Lung (tissue), 11 donors: ENCODE measurements at regions not wholly inside any gene's neighbourhood (a gene's known extent, or its start where the extent isn't known, plus 50 kb on each side); places are given as distances from the start of the nearest gene placed in this dataset.

Source experiments
- ATAC-seq: fragments of 200-7000 bp; cut with Tn5 transposase; one replicate; pipeline ENCODE4 v1.9.1; 2020; ENCODE audit warnings: moderate number of reproducible peaks; ENCODE audit not compliant: insufficient read depth, low FRiP score
- DNase-seq, 3 donors: peaks; one replicate each; pipeline ENCODE4 v3.0.0-alpha.2; 2013 to 2017
- H3K27ac ChIP-seq, 2 donors: one replicate each; pipeline ENCODE4 v1.5.1; 2013; ENCODE audit warnings: mild to moderate bottlenecking in 2 of 2, moderate library complexity in 2 of 2, control low read depth in 1 of 2, inconsistent platforms in 1 of 2, low read depth in 1 of 2, low read length in 1 of 2
- H3K27me3 ChIP-seq, 3 donors: one replicate each; pipeline ENCODE4 v1.5.1; 2013; ENCODE audit warnings: low read length in 2 of 3; ENCODE audit not compliant: control insufficient read depth in 3 of 3, insufficient read depth in 3 of 3
- H3K36me3 ChIP-seq, 4 donors: one replicate each; pipeline ENCODE4 v1.5.1; 2013; ENCODE audit warnings: low read length in 4 of 4, mild to moderate bottlenecking in 1 of 4, moderate library complexity in 1 of 4; ENCODE audit not compliant: control insufficient read depth in 4 of 4, insufficient read depth in 4 of 4
- H3K4me1 ChIP-seq, 5 donors: one replicate each; pipeline ENCODE4 v1.5.1; 2013; ENCODE audit warnings: low read length in 5 of 5, mild to moderate bottlenecking in 2 of 5, moderate library complexity in 1 of 5; ENCODE audit not compliant: control insufficient read depth in 5 of 5, insufficient read depth in 5 of 5
- H3K4me3 ChIP-seq: one replicate; pipeline ENCODE4 v1.5.1; 2013; ENCODE audit warnings: mild to moderate bottlenecking, control low read depth, moderate library complexity
- H3K9ac ChIP-seq, 2 donors: one replicate each; pipeline ENCODE4 v1.5.1; 2013; ENCODE audit warnings: low read length in 2 of 2, control low read depth in 1 of 2; ENCODE audit not compliant: insufficient read depth in 1 of 2
- H3K9me3 ChIP-seq, 4 donors: one replicate each; pipeline ENCODE4 v1.5.1; 2013; ENCODE audit warnings: low read length in 3 of 4, mild to moderate bottlenecking in 1 of 4, moderate library complexity in 1 of 4; ENCODE audit not compliant: control insufficient read depth in 4 of 4, insufficient read depth in 3 of 4
- WGBS, 2 donors: extraction: QIAGEN DNeasy Blood & Tissue Kit; methylation state at CpG; one replicate each; pipeline ENCODE4 v1.1.7; 2013; 5-methylcytosine and 5-hydroxymethylcytosine counted together
- TF ChIP-seq, protein P1 (sequence below): IDR thresholded peaks from 2 replicates; pipeline ENCODE4 v1.5.1; 2012; ENCODE audit warnings: mild to moderate bottlenecking; ENCODE audit errors: control extremely low read depth, extremely low read depth
- donor health status: control.
- donor health status: control.
- donor health status: Bipolar disorder and iron deficiency.
- donor health status: healthy.
- donor health status: DM: yes; HTN: yes; CAD: no.

DNA sequence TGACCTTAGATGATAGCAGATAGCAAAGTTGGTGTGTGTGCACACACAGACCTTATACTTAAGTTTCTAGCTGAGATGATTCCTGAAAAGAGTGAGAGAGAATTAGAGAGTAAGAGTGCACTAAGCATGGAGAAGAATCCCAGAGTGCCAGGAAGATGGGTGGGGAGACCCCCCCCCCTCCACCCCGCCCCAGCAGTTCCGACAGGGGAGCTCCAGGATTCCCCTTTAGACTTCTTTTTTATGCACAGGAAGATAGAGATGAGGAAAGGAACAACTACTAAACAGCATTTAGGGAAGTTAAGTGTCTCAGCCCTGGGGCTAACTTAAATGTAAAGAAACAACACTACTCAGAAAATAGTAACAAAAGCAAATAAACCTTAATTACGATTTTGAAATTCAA lies 878.0 kb upstream of the GOT2 start:
- ATAC-seq (no peak), DNase-seq (no peak)
- no peaks in the 10 kb centered on the region for H3K27me3 ChIP-seq
- TF ChIP-seq, protein P1, sequence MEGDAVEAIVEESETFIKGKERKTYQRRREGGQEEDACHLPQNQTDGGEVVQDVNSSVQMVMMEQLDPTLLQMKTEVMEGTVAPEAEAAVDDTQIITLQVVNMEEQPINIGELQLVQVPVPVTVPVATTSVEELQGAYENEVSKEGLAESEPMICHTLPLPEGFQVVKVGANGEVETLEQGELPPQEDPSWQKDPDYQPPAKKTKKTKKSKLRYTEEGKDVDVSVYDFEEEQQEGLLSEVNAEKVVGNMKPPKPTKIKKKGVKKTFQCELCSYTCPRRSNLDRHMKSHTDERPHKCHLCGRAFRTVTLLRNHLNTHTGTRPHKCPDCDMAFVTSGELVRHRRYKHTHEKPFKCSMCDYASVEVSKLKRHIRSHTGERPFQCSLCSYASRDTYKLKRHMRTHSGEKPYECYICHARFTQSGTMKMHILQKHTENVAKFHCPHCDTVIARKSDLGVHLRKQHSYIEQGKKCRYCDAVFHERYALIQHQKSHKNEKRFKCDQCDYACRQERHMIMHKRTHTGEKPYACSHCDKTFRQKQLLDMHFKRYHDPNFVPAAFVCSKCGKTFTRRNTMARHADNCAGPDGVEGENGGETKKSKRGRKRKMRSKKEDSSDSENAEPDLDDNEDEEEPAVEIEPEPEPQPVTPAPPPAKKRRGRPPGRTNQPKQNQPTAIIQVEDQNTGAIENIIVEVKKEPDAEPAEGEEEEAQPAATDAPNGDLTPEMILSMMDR, result no peak
- H3K4me3 ChIP-seq, result no peak overlapping the region
- H3K9me3 ChIP-seq, result no peaks in the 10 kb centered on the region
- WGBS, 2 donors, result 55% methylated on average over 3 of the region's 3 CpGs
- no peak overlapping the region for H3K27ac ChIP-seq
- H3K36me3 ChIP-seq, result no peaks in the 10 kb centered on the region
- H3K9ac ChIP-seq, result no peak overlapping the region
- no peaks in the 10 kb centered on the region for H3K4me1 ChIP-seq

- Histone ChIP-seq H3K9ac (no peak overlapping the region), H3K4me3 (no peak overlapping the region), H3K27ac (no peak overlapping the region), H3K4me1 (no peaks in the 10 kb centered on the region), H3K9me3 (no peaks in the 10 kb centered on the region), H3K27me3 (no peaks in the 10 kb centered on the region), H3K36me3 (no peaks in the 10 kb centered on the region)
- ATAC-seq (no peak), DNase-seq (no peak)
- 64 to 87% methylated on average over 3 of the region's 3 CpGs for WGBS, 2 donors
- TF ChIP-seq, protein P1, result no peak
Measured at GRCh38 chr16:59611556-59611955, 877.4 kb upstream of the GOT2 start.

DNA sequence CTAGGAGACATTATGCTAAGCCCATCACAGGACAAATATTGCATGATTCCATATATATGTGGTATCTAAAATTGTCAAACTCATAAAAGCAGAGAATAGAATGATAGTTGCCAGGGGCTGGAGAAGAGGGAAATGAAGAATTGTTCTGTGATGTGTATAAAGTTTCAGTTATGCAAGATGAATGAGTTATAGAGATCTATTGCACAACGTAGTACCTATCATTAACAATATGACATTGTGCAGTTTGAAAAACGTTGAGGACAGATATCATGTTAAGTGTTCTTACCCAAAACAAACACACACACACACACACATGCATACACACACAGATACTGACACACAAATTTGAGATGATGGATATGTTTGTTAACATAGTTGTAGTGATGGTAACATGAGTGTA lies 871.6 kb upstream of the GOT2 start:
- WGBS, 2 donors, result 54 to 64% methylated on average over 2 of the region's 2 CpGs
- ATAC-seq, result no peak

GRCh38 chr16:59604354-59604753 lies 870.2 kb upstream of the GOT2 start:
- Histone ChIP-seq H3K4me3 (no peak overlapping the region), H3K4me1 (no peaks in the 10 kb centered on the region), H3K9ac (no peak overlapping the region), H3K27me3 (no peaks in the 10 kb centered on the region), H3K27ac (no peak overlapping the region), H3K36me3 (no peaks in the 10 kb centered on the region), H3K9me3 (no peaks in the 10 kb centered on the region)
- DNase-seq, result no peak
- 76 to 84% methylated on average over 1 of the region's 1 CpG for WGBS, 2 donors
- TF ChIP-seq, protein P1, result no peak
- no peak for ATAC-seq

More for the DNA sequence above, 871.6 kb upstream of the GOT2 start:
- no peak overlapping the region for H3K27ac ChIP-seq
- no peaks in the 10 kb centered on the region for H3K36me3 ChIP-seq
- TF ChIP-seq, protein P1, result no peak
- H3K27me3 ChIP-seq, result no peaks in the 10 kb centered on the region
- H3K9ac ChIP-seq, result no peak overlapping the region
- H3K4me1 ChIP-seq, result no peaks in the 10 kb centered on the region
- no peaks in the 10 kb centered on the region for H3K9me3 ChIP-seq
- H3K4me3 ChIP-seq, result no peak overlapping the region
- no peak for DNase-seq
